GM12878 (cell line): ENCODE measurements at regions not wholly inside any gene's neighbourhood (a gene's known extent, or its start where the extent isn't known, plus 50 kb on each side); places are given as distances from the start of the nearest gene placed in this dataset.

Source experiments
- ATAC-seq: fragments of 200-7000 bp; cut with Tn5 transposase; 3 replicates; pipeline ENCODE4 v1.9.1; 2020; ENCODE audit warnings: mild to moderate bottlenecking, moderate library complexity
- BruUV-seq: library from RNA; stranded (reverse); fragments of 400-500 nt; replicated peaks from 2 replicates; lab custom pipeline; 2021; lab: Mats Ljungman, UMichigan
- CTCF ChIA-PET: fragments of 300-600 bp; sonication (Branson Sonifier 250); formaldehyde crosslinking; extraction: SDS; loops from one replicate; lab custom pipeline; 2021; ENCODE audit warnings: inconsistent platforms; lab: Yijun Ruan, JAX
- POLR2A ChIA-PET: fragments of 350-600 bp; formaldehyde crosslinking; extraction: SDS; loops from one replicate; lab custom pipeline; 2021; ENCODE audit warnings: inconsistent platforms; lab: Charles Lee
- RAD21 ChIA-PET: fragments of 300-600 bp; sonication (Branson Sonifier 250); formaldehyde crosslinking; loops from one replicate; lab custom pipeline; 2023; ENCODE audit warnings: antibody characterized with exemption; ENCODE audit not compliant: unreplicated experiment; lab: Charles Lee
- SMC1A ChIA-PET: fragments of 300-600 bp; sonication (Branson Sonifier 250); formaldehyde crosslinking; loops from one replicate; lab custom pipeline; 2023; ENCODE audit not compliant: unreplicated experiment, uncharacterized antibody; lab: Charles Lee
- DNase-seq: peaks from one replicate; pipeline ENCODE4 v3.0.0-alpha.2; 2011; ENCODE audit warnings: low read depth, low spot score
- FAIRE-seq: peaks from 3 replicates; lab custom pipeline; 2011; peaks lifted over from hg19 to GRCh38; lab: Jason Lieb, UNC
- H2AFZ ChIP-seq: 2 replicates; pipeline ENCODE4 v1.6.0; 2011; ENCODE audit warnings: low read depth, low read length, control low read depth; ENCODE audit not compliant: control insufficient read depth
- H3K27ac ChIP-seq: 2 replicates; pipeline ENCODE4 v1.5.1; 2011; ENCODE audit warnings: control low read depth; ENCODE audit not compliant: control insufficient read depth, insufficient read depth
- H3K27me3 ChIP-seq, 2 experiments: replicated peaks in 1 of 2; 2 replicates each; pipeline versions ENCODE4 v1.6.0 to v1.6.1; 2011; ENCODE audit warnings: low read length in 1 of 2; ENCODE audit not compliant: control insufficient read depth in 2 of 2, insufficient read depth in 2 of 2
- H3K36me3 ChIP-seq, 2 experiments: 2 replicates each; pipeline ENCODE4 v1.5.1; 2011; ENCODE audit warnings: low read length in 1 of 2; ENCODE audit not compliant: control insufficient read depth in 2 of 2, insufficient read depth in 2 of 2
- H3K4me1 ChIP-seq: 2 replicates; pipeline ENCODE4 v1.6.1; 2011; ENCODE audit warnings: mild to moderate bottlenecking, low read length, moderate library complexity, mixed read lengths; ENCODE audit not compliant: control insufficient read depth, insufficient read depth
- H3K4me2 ChIP-seq: 2 replicates; pipeline ENCODE4 v1.6.0; 2011; ENCODE audit warnings: control low read depth; ENCODE audit not compliant: control insufficient read depth, insufficient read depth
- H3K4me3 ChIP-seq: fragments of 200-600 bp; sonication (generic); 2 replicates; pipeline ENCODE4 v1.5.1; 2016
- H3K79me2 ChIP-seq: 2 replicates; pipeline ENCODE4 v1.6.0; 2011; ENCODE audit warnings: low read length; ENCODE audit not compliant: control insufficient read depth, insufficient read depth
- H3K9ac ChIP-seq: 2 replicates; pipeline ENCODE4 v1.8.0; 2011; ENCODE audit warnings: low read length, control low read depth, mixed read lengths; ENCODE audit not compliant: control insufficient read depth, insufficient read depth
- H3K9me3 ChIP-seq: replicated peaks from 3 replicates; pipeline ENCODE4 v1.5.1; 2011; ENCODE audit warnings: mild to moderate bottlenecking, low read length; ENCODE audit not compliant: control insufficient read depth, insufficient read depth
- H4K20me1 ChIP-seq: 2 replicates; pipeline ENCODE4 v1.6.0; 2011; ENCODE audit not compliant: control insufficient read depth, insufficient read depth
- ASH2L ChIP-seq: fragments of 300-600, 200-600 bp; sonication (generic); IDR thresholded peaks from 2 replicates; pipeline ENCODE4 v1.6.1; 2017; ENCODE audit warnings: low read depth, mild to moderate bottlenecking, borderline replicate concordance
- BACH1 ChIP-seq: fragments of 450-650 bp; IDR thresholded peaks from 2 replicates; pipeline ENCODE4 v1.6.1; 2017; ENCODE audit warnings: mild to moderate bottlenecking, borderline replicate concordance
- IKZF1 ChIP-seq: fragments of 450-650 bp; conservative IDR thresholded peaks from 2 replicates; pipeline ENCODE4 v1.6.1; 2017; ENCODE audit warnings: antibody characterized with exemption, mild to moderate bottlenecking
- IRF5 ChIP-seq: fragments of 450-650 bp; IDR thresholded peaks from 2 replicates; pipeline ENCODE4 v1.6.1; 2017; ENCODE audit warnings: borderline replicate concordance
- JUNB ChIP-seq: IDR thresholded peaks from 2 replicates; pipeline ENCODE4 v1.6.1; 2016; ENCODE audit warnings: antibody characterized with exemption, mild to moderate bottlenecking
- MYC ChIP-seq: IDR thresholded peaks from 2 replicates; pipeline ENCODE4 v1.6.1; 2011; ENCODE audit warnings: mild to moderate bottlenecking, low read length, moderate library complexity, inconsistent platforms; ENCODE audit not compliant: insufficient read depth, insufficient replicate concordance, insufficient read length, severe bottlenecking
- NR2C1 ChIP-seq: fragments of 450-650 bp; IDR thresholded peaks from 2 replicates; pipeline ENCODE4 v1.6.1; 2017; ENCODE audit warnings: antibody characterized with exemption, mild to moderate bottlenecking, moderate library complexity
- PAX5 ChIP-seq: IDR thresholded peaks from 2 replicates; pipeline ENCODE4 v1.6.1; 2011; ENCODE audit warnings: low read depth, low read length, borderline replicate concordance
- POU2F2 ChIP-seq: IDR thresholded peaks from 3 replicates; pipeline ENCODE4 v1.6.1; 2011; ENCODE audit warnings: low read depth, mild to moderate bottlenecking, low read length, borderline replicate concordance
- SP1 ChIP-seq: IDR thresholded peaks from one replicate; pipeline ENCODE4 v1.6.1; 2011; ENCODE audit warnings: low read depth, low read length
- SPI1 ChIP-seq: IDR thresholded peaks from 2 replicates; pipeline ENCODE4 v1.6.1; 2011; ENCODE audit warnings: low read depth, mild to moderate bottlenecking, low read length, moderate library complexity, borderline replicate concordance; ENCODE audit not compliant: insufficient read depth
- TCF7 ChIP-seq: IDR thresholded peaks from 2 replicates; pipeline ENCODE4 v1.6.1; 2014; ENCODE audit warnings: antibody characterized with exemption, borderline replicate concordance
- WGBS: methylation state at CpG from one replicate; pipeline ENCODE4 v1.1.6; 2016; ENCODE audit warnings: low lambda C conversion rate; ENCODE audit not compliant: insufficient replicate concordance, insufficient coverage; ENCODE audit errors: missing lambda C conversion rate; 5-methylcytosine and 5-hydroxymethylcytosine counted together
- in situ Hi-C: fragments of 300-500 bp; cut with MboI; formaldehyde crosslinking; loops from 9 replicates; pipeline ENCODE4 v1.14.3; 2018; ENCODE audit warnings: mixed read lengths
- intact Hi-C: fragments of 100-400 bp; cut with micrococcal nuclease; formaldehyde crosslinking; loops from one replicate; pipeline ENCODE4 v1.14.2; 2022; ENCODE audit not compliant: unreplicated experiment

GRCh38 chr14:100442036-100442435 lies 118.9 kb downstream of the SLC25A47 start (continued):
- TF ChIP-seq JUNB = no peak
- no peak for TF ChIP-seq SPI1
- no peak for TF ChIP-seq MYC
- TF ChIP-seq, all 136 proteins: peak for 0

GRCh38 chr14:100442498-100443490 lies 119.7 kb downstream of the SLC25A47 start:
- intact Hi-C loops = no loop called here
- Histone ChIP-seq H3K4me3 (no peak overlapping the region), H4K20me1 (no peaks in the 10 kb centered on the region), H3K27me3 (no peaks in the 10 kb centered on the region), H3K79me2 (no peaks in the 10 kb centered on the region), H3K27ac (no peak overlapping the region), H3K4me2 (no peak overlapping the region)
- ChIA-PET CTCF (interaction anchor here (1.7 to 5.8 kb wide), 2 partner anchors 203 to 210 kb away, joined by 6 to 67 read pairs; no protein-coding TSS in a partner anchor), RAD21 (interaction anchor here (4.2 kb wide), 1 partner anchor 203 kb away, joined by 36 read pairs; no protein-coding TSS in a partner anchor)
- FAIRE-seq = no peak
- TF ChIP-seq TCF7 = no peak
- no peak for TF ChIP-seq NR2C1
- no peak for TF ChIP-seq IRF5
- TF ChIP-seq SP1 = no peak
- TF ChIP-seq IKZF1 = no peak
- TF ChIP-seq PAX5 = no peak
- TF ChIP-seq ASH2L = no peak
- TF ChIP-seq BACH1 = no peak
- TF ChIP-seq POU2F2 = no peak
- TF ChIP-seq, all 136 proteins: peak for 0
- ChIA-PET POLR2A (no interaction called here), SMC1A (no interaction called here)
- DNase-seq = no peak
- Histone ChIP-seq H3K4me1 (no peaks in the 10 kb centered on the region), H3K36me3 (no peaks in the 10 kb centered on the region), H2AFZ (no peak overlapping the region), H3K9ac (no peak overlapping the region), H3K9me3 (no peaks in the 10 kb centered on the region)
- 60% methylated on average over 13 of the region's 13 CpGs for WGBS
- BruUV-seq = no TSS peak
- in situ Hi-C loops = no loop called here
- ATAC-seq = no peak
